Gastroesophageal sphincter (tissue), 3 donors: ENCODE measurements at regions not wholly inside any gene's neighbourhood (a gene's known extent, or its start where the extent isn't known, plus 50 kb on each side); places are given as distances from the start of the nearest gene placed in this dataset.

Experiments
- CTCF ChIP-seq, 4 experiments: fragments of 200-600 bp in 2 of 4; fragments of 450-650 bp in 2 of 4; sonication (generic) in 1 of 4; IDR thresholded peaks; one replicate each; pipeline ENCODE4 v1.5.1; 2017 to 2019; ENCODE audit warnings: antibody characterized with exemption in 4 of 4, mild to moderate bottlenecking in 2 of 4, moderate library complexity in 2 of 4
- POLR2A ChIP-seq, 2 donors: fragments of 450-650 bp; IDR thresholded peaks; one replicate each; pipeline ENCODE4 v1.6.1; 2017; ENCODE audit warnings: antibody characterized with exemption in 2 of 2, mild to moderate bottlenecking in 2 of 2, moderate library complexity in 1 of 2

GRCh38 chr9:86600977-86601376, 246.8 kb upstream of the TUT7 start:
- TF ChIP-seq POLR2A (IDR thresholded peaks at IDR 0.05) = no peak
- no peak for TF ChIP-seq CTCF (IDR thresholded peaks at IDR 0.05)
